ENCODE measurements at regions not wholly inside any gene's neighbourhood (a gene's known extent, or its start where the extent isn't known, plus 50 kb on each side); places are given as distances from the start of the nearest gene placed in this dataset.

DNA sequence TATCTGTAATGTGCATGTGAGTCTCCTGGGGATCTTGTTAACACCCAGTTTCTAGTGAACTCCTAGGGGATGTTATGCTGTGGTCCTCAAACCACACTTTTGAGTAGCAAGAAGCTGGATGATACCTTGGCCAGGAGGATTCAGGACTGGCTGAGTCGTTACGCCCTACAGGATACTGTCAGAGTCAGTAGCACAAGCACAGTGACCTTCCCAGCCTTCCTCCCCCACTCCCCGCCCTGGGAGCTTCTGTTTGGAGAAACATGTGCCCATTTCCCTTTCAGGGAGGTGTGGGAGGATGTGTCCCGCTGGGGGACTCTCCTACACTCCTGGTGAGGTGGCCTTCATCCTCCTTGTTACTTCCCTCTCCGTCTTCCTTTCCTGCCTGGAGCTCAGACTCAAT, 76.4 kb upstream of the TRPM1 start (continued):
- TF ChIP-seq EZH2 (IDR thresholded peaks at IDR 0.05; ENCODE audit: borderline replicate concordance, insufficient read depth, low read length, poor library complexity, severe bottlenecking): no peak

DNA sequence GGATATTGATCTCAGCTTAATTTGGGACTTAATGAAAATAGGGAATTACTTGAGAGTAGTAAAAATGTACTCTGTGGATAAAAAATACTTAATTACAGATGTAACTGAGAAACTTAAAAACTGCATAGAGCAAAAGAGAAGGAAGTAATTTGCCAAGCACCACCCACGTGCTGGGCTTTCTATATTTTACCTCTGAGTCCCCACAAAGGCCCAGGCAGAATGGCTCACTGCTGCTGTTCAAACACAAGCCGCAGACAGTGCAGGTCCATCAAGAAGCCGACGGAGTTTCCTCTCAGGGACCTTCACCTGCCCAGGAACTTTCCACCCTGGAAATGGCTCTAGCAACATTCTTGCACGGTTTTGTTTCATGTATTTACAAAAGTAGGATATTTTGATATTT, 77.2 kb upstream of the TRPM1 start:
- no peak overlapping the region for H3K4me3 ChIP-seq (ENCODE audit: low read length)

DNA sequence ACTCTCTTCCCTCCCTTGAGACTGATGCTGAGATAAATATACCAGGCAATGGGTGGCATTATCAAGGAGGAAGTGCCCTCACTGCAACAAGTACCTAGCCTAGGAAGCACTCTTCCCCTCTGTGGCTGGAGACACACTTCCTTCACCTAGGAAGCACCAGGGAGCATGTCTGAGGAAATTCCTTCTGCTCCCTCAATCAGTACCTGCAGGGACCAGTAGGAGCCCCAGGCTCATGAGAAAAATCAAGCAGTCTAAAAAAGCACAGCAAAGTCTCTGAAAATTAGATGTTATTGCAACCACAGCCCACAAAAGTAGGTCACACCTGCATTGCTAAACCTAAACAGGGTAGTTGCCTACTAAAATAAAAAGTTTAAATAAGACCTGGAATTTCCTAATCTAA, 78.2 kb upstream of the TRPM1 start:
- H3K4me2 ChIP-seq (ENCODE audit: low read length): no peak overlapping the region
- H3K9me3 ChIP-seq (ENCODE audit: low read length): no peaks in the 10 kb centered on the region
- H4K20me1 ChIP-seq (ENCODE audit: insufficient read depth): no peaks in the 10 kb centered on the region
- H3F3A ChIP-seq (ENCODE audit: insufficient read depth, low read length, poor library complexity, severe bottlenecking): no peaks in the 10 kb centered on the region
- no peak overlapping the region for H3K27ac ChIP-seq (ENCODE audit: low read length)
- no peaks in the 10 kb centered on the region for H3K79me2 ChIP-seq (replicated peaks; ENCODE audit: insufficient read depth, low read length)
- H3K36me3 ChIP-seq (ENCODE audit: insufficient read depth, low read length): no peaks in the 10 kb centered on the region
- no peak overlapping the region for H3K9ac ChIP-seq (ENCODE audit: low read length)
- no peak overlapping the region for H2AFZ ChIP-seq (ENCODE audit: low read depth, low read length)
- no peaks in the 10 kb centered on the region for H3K9me2 ChIP-seq (ENCODE audit: insufficient read depth, low read length)
- no peak overlapping the region for H3K4me3 ChIP-seq (ENCODE audit: low read length)
- no peak for TF ChIP-seq EP300 (conservative IDR thresholded peaks at IDR 0.05; ENCODE audit: poor library complexity, severe bottlenecking)
- TF ChIP-seq MXI1 (conservative IDR thresholded peaks at IDR 0.05; ENCODE audit: poor library complexity, severe bottlenecking): no peak
- no peak for TF ChIP-seq RAD21 (conservative IDR thresholded peaks at IDR 0.05)
- TF ChIP-seq SMC3 (conservative IDR thresholded peaks at IDR 0.05; ENCODE audit: poor library complexity): no peak
- no peak for TF ChIP-seq POLR2AphosphoS5 (IDR thresholded peaks at IDR 0.05)
- TF ChIP-seq, protein P1, sequence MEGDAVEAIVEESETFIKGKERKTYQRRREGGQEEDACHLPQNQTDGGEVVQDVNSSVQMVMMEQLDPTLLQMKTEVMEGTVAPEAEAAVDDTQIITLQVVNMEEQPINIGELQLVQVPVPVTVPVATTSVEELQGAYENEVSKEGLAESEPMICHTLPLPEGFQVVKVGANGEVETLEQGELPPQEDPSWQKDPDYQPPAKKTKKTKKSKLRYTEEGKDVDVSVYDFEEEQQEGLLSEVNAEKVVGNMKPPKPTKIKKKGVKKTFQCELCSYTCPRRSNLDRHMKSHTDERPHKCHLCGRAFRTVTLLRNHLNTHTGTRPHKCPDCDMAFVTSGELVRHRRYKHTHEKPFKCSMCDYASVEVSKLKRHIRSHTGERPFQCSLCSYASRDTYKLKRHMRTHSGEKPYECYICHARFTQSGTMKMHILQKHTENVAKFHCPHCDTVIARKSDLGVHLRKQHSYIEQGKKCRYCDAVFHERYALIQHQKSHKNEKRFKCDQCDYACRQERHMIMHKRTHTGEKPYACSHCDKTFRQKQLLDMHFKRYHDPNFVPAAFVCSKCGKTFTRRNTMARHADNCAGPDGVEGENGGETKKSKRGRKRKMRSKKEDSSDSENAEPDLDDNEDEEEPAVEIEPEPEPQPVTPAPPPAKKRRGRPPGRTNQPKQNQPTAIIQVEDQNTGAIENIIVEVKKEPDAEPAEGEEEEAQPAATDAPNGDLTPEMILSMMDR (IDR thresholded peaks at IDR 0.05; ENCODE audit: poor library complexity, severe bottlenecking): no peak
- TF ChIP-seq, protein P2, sequence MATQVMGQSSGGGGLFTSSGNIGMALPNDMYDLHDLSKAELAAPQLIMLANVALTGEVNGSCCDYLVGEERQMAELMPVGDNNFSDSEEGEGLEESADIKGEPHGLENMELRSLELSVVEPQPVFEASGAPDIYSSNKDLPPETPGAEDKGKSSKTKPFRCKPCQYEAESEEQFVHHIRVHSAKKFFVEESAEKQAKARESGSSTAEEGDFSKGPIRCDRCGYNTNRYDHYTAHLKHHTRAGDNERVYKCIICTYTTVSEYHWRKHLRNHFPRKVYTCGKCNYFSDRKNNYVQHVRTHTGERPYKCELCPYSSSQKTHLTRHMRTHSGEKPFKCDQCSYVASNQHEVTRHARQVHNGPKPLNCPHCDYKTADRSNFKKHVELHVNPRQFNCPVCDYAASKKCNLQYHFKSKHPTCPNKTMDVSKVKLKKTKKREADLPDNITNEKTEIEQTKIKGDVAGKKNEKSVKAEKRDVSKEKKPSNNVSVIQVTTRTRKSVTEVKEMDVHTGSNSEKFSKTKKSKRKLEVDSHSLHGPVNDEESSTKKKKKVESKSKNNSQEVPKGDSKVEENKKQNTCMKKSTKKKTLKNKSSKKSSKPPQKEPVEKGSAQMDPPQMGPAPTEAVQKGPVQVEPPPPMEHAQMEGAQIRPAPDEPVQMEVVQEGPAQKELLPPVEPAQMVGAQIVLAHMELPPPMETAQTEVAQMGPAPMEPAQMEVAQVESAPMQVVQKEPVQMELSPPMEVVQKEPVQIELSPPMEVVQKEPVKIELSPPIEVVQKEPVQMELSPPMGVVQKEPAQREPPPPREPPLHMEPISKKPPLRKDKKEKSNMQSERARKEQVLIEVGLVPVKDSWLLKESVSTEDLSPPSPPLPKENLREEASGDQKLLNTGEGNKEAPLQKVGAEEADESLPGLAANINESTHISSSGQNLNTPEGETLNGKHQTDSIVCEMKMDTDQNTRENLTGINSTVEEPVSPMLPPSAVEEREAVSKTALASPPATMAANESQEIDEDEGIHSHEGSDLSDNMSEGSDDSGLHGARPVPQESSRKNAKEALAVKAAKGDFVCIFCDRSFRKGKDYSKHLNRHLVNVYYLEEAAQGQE (IDR thresholded peaks at IDR 0.05; ENCODE audit: borderline replicate concordance): no peak
- TF ChIP-seq EZH2 (IDR thresholded peaks at IDR 0.05; ENCODE audit: borderline replicate concordance, insufficient read depth, low read length, poor library complexity, severe bottlenecking): no peak
- no peak for TF ChIP-seq TAF1 (IDR thresholded peaks at IDR 0.05; ENCODE audit: low read depth)
- H3K27me3 ChIP-seq (ENCODE audit: insufficient read depth, low read depth, low read length): no peaks in the 10 kb centered on the region

More for the DNA sequence above, 77.2 kb upstream of the TRPM1 start:
- no peaks in the 10 kb centered on the region for H3K79me2 ChIP-seq (replicated peaks; ENCODE audit: insufficient read depth, low read length)
- H3K27ac ChIP-seq (ENCODE audit: low read length): no peak overlapping the region
- H3K27me3 ChIP-seq (ENCODE audit: insufficient read depth, low read depth, low read length): no peaks in the 10 kb centered on the region
- H3K9ac ChIP-seq (ENCODE audit: low read length): no peak overlapping the region
- H3K4me2 ChIP-seq (ENCODE audit: low read length): no peak overlapping the region
- H4K20me1 ChIP-seq (ENCODE audit: insufficient read depth): no peaks in the 10 kb centered on the region
- no peaks in the 10 kb centered on the region for H3K36me3 ChIP-seq (ENCODE audit: insufficient read depth, low read length)
- H3K9me3 ChIP-seq (ENCODE audit: low read length): no peaks in the 10 kb centered on the region
- no peaks in the 10 kb centered on the region for H3F3A ChIP-seq (ENCODE audit: insufficient read depth, low read length, poor library complexity, severe bottlenecking)
- TF ChIP-seq TAF1 (IDR thresholded peaks at IDR 0.05; ENCODE audit: low read depth) (no peak), RAD21 (conservative IDR thresholded peaks at IDR 0.05) (no peak), SMC3 (conservative IDR thresholded peaks at IDR 0.05; ENCODE audit: poor library complexity) (no peak)
- TF ChIP-seq, protein P2 (IDR thresholded peaks at IDR 0.05; ENCODE audit: borderline replicate concordance): no peak
- TF ChIP-seq, protein P1 (IDR thresholded peaks at IDR 0.05; ENCODE audit: poor library complexity, severe bottlenecking): no peak
- H2AFZ ChIP-seq (ENCODE audit: low read depth, low read length): no peak overlapping the region
- H3K9me2 ChIP-seq (ENCODE audit: insufficient read depth, low read length): no peaks in the 10 kb centered on the region
